Breast epithelium (tissue), 3 donors: ENCODE measurements at regions not wholly inside any gene's neighbourhood (a gene's known extent, or its start where the extent isn't known, plus 50 kb on each side); places are given as distances from the start of the nearest gene placed in this dataset.

Experiments used
- CTCF ChIP-seq, 3 donors: fragments of 450-650 bp; IDR thresholded peaks; one replicate each; pipeline ENCODE4 v1.5.1; 2016 to 2017; ENCODE audit warnings: antibody characterized with exemption in 3 of 3, mild to moderate bottlenecking in 3 of 3, moderate library complexity in 3 of 3
- POLR2A ChIP-seq: fragments of 450-650 bp; IDR thresholded peaks from one replicate; pipeline ENCODE4 v1.6.1; 2016; ENCODE audit warnings: antibody characterized with exemption, mild to moderate bottlenecking, moderate library complexity
- POLR2AphosphoS5 ChIP-seq, 3 donors: sonication (generic); formaldehyde crosslinking; IDR thresholded peaks; one replicate each; pipeline ENCODE4 v1.6.1; 2017; ENCODE audit warnings: antibody characterized with exemption in 3 of 3

GRCh38 chr13:61812286-61812685 is 396.6 kb upstream of the PCDH20 start:
- no peak for TF ChIP-seq CTCF (IDR thresholded peaks at IDR 0.05)
- TF ChIP-seq POLR2A: no peak
- TF ChIP-seq POLR2AphosphoS5 (IDR thresholded peaks at IDR 0.05): no peak
